ENCODE measurements at regions not wholly inside any gene's neighbourhood (a gene's known extent, or its start where the extent isn't known, plus 50 kb on each side); places are given as distances from the start of the nearest gene placed in this dataset.

DNA sequence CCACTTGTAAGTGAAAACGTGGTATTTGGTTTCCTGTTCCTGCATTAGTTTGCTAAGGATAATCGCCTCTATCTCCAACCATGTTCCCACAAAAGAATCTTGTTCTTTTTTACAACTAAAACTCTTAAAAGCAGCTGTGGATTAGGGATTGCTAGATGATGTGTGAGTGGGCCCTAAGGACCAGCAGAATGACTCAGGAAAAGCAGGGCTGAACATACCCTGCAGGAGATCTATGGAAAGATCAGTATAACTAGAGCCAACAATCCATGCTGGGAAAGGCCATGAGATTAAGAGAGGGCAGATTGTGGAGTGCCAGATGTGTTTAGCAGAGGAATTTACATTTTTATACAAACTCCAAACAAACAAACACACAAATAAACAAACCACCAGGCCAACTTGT is 128.4 kb upstream of the TMEM164 start:
- no peak overlapping the region for H3K4me2 ChIP-seq
- H3K27ac ChIP-seq = no peak overlapping the region
- H3K9me2 ChIP-seq (replicated peaks; ENCODE audit: insufficient read depth) = no peaks in the 10 kb centered on the region
- H3K79me2 ChIP-seq = no peaks in the 10 kb centered on the region
- 59% methylated on average over 2 of the region's 2 CpGs for WGBS (ENCODE audit: low lambda C conversion rate, missing lambda C conversion rate)
- no peaks in the 10 kb centered on the region for H4K20me1 ChIP-seq (ENCODE audit: insufficient read depth, poor library complexity, severe bottlenecking)
- TF ChIP-seq EZH2phosphoT487 (IDR thresholded peaks at IDR 0.05; ENCODE audit: low read depth, severe bottlenecking, unreplicated experiment) (no peak), EZH2 (IDR thresholded peaks at IDR 0.05; ENCODE audit: borderline replicate concordance) (no peak)
- TF ChIP-seq, protein P1, sequence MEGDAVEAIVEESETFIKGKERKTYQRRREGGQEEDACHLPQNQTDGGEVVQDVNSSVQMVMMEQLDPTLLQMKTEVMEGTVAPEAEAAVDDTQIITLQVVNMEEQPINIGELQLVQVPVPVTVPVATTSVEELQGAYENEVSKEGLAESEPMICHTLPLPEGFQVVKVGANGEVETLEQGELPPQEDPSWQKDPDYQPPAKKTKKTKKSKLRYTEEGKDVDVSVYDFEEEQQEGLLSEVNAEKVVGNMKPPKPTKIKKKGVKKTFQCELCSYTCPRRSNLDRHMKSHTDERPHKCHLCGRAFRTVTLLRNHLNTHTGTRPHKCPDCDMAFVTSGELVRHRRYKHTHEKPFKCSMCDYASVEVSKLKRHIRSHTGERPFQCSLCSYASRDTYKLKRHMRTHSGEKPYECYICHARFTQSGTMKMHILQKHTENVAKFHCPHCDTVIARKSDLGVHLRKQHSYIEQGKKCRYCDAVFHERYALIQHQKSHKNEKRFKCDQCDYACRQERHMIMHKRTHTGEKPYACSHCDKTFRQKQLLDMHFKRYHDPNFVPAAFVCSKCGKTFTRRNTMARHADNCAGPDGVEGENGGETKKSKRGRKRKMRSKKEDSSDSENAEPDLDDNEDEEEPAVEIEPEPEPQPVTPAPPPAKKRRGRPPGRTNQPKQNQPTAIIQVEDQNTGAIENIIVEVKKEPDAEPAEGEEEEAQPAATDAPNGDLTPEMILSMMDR (IDR thresholded peaks at IDR 0.05; ENCODE audit: poor library complexity) = no peak
- H2AFZ ChIP-seq = no peak overlapping the region
- H3K4me3 ChIP-seq = no peak overlapping the region
- H3K9me3 ChIP-seq (ENCODE audit: low read depth) = no peaks in the 10 kb centered on the region
- DNase-seq (ENCODE audit: low spot score) = no peak
- H3K27me3 ChIP-seq = no peaks in the 10 kb centered on the region
- no peaks in the 10 kb centered on the region for H3K4me1 ChIP-seq (ENCODE audit: insufficient read depth)
- no peaks in the 10 kb centered on the region for H3K36me3 ChIP-seq (replicated peaks; ENCODE audit: insufficient read depth, low read depth)

DNA sequence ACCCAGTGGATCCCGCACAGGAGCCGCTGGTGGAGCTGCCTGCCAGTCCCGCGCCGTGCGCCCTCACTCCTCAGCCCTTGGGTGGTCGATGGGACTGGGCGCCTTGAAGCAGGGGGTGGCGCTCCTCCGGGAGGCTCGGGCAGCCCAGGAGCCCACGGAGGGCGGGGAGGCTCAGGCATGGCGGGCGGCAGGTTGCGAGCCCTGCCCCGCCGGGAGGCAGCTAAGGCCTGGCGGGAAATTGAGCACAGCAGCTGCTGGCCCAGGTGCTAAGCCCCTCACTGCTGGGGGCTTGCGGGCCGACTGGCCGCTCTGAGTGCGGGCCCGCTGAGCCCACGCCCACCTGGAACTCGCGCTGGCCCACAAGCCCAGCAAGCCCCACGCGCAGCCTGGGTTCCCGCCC is 127.1 kb upstream of the TMEM164 start:
- Histone ChIP-seq H2AFZ (no peak overlapping the region), H4K20me1 (ENCODE audit: insufficient read depth, poor library complexity, severe bottlenecking) (no peaks in the 10 kb centered on the region), H3K27ac (no peak overlapping the region), H3K27me3 (no peaks in the 10 kb centered on the region), H3K4me2 (no peak overlapping the region), H3K36me3 (replicated peaks; ENCODE audit: insufficient read depth, low read depth) (no peaks in the 10 kb centered on the region), H3K9me3 (ENCODE audit: low read depth) (no peaks in the 10 kb centered on the region), H3K4me3 (no peak overlapping the region), H3K79me2 (no peaks in the 10 kb centered on the region), H3K9me2 (replicated peaks; ENCODE audit: insufficient read depth) (no peaks in the 10 kb centered on the region), H3K4me1 (ENCODE audit: insufficient read depth) (no peaks in the 10 kb centered on the region)
- WGBS (ENCODE audit: low lambda C conversion rate, missing lambda C conversion rate) = 90% methylated on average over 24 of the region's 30 CpGs
- TF ChIP-seq, protein P1 (IDR thresholded peaks at IDR 0.05; ENCODE audit: poor library complexity) = no peak
- no peak for TF ChIP-seq EZH2phosphoT487 (IDR thresholded peaks at IDR 0.05; ENCODE audit: low read depth, severe bottlenecking, unreplicated experiment)
- TF ChIP-seq EZH2 (IDR thresholded peaks at IDR 0.05; ENCODE audit: borderline replicate concordance) = no peak
- no peak for DNase-seq (ENCODE audit: low spot score)

DNA sequence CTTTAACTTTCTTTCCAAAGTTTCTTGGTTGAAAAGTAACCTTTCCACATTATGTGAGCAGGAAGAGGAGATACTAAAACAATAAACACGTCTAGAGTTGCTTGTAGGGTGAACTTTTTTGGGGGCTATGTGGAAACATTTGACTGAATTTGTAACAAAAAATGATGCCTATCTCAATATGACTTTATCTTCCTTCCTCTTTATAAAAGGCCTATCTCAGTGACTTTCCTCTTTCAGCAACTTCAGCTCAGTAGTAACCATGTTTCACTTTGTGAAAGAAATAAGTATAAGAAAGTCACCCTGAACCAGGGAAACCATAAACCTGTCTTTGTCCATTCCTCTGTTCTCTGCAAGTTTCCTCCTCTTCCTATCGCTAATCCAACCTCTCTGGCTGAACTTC is 124.7 kb upstream of the TMEM164 start:
- WGBS (ENCODE audit: low lambda C conversion rate, missing lambda C conversion rate) = 57% methylated on average over 2 of the region's 2 CpGs

More for the DNA sequence above, 124.7 kb upstream of the TMEM164 start:
- Histone ChIP-seq H3K79me2 (no peaks in the 10 kb centered on the region), H3K9me3 (ENCODE audit: low read depth) (no peaks in the 10 kb centered on the region), H3K27ac (no peak overlapping the region), H4K20me1 (ENCODE audit: insufficient read depth, poor library complexity, severe bottlenecking) (no peaks in the 10 kb centered on the region), H3K4me3 (no peak overlapping the region), H3K4me2 (no peak overlapping the region), H3K9me2 (replicated peaks; ENCODE audit: insufficient read depth) (no peaks in the 10 kb centered on the region), H3K36me3 (replicated peaks; ENCODE audit: insufficient read depth, low read depth) (no peaks in the 10 kb centered on the region), H3K4me1 (ENCODE audit: insufficient read depth) (no peaks in the 10 kb centered on the region), H3K27me3 (no peaks in the 10 kb centered on the region), H2AFZ (no peak overlapping the region)
- DNase-seq (ENCODE audit: low spot score) = no peak
- no peak for TF ChIP-seq EZH2 (IDR thresholded peaks at IDR 0.05; ENCODE audit: borderline replicate concordance)
- TF ChIP-seq EZH2phosphoT487 (IDR thresholded peaks at IDR 0.05; ENCODE audit: low read depth, severe bottlenecking, unreplicated experiment) = no peak
- TF ChIP-seq, protein P1 (IDR thresholded peaks at IDR 0.05; ENCODE audit: poor library complexity) = no peak
